Bronchial epithelial cell (primary cell): ENCODE measurements at regions not wholly inside any gene's neighbourhood (a gene's known extent, or its start where the extent isn't known, plus 50 kb on each side); places are given as distances from the start of the nearest gene placed in this dataset.
A peak's percentile ranks its signal among the peaks of the same experiment; 100 is the strongest.

Experiments
- DNase-seq: peaks from one replicate; pipeline ENCODE4 v3.0.0-alpha.2; 2010; ENCODE audit warnings: low read depth
- FAIRE-seq: peaks from 2 replicates; lab custom pipeline; 2011; peaks lifted over from hg19 to GRCh38; lab: Jason Lieb, UNC
- H3K27me3 ChIP-seq: 2 replicates; pipeline ENCODE4 v1.5.1; 2011; ENCODE audit warnings: low read length; ENCODE audit not compliant: control insufficient read depth, insufficient read depth
- H3K36me3 ChIP-seq: 2 replicates; pipeline ENCODE4 v1.5.1; 2011; ENCODE audit warnings: low read length; ENCODE audit not compliant: control insufficient read depth, insufficient read depth
- H3K4me3 ChIP-seq: 2 replicates; pipeline ENCODE4 v1.5.1; 2011; ENCODE audit warnings: mild to moderate bottlenecking, low read depth, low read length, control low read depth
- TF ChIP-seq, protein P1 (sequence below): IDR thresholded peaks from 2 replicates; pipeline ENCODE4 v1.5.1; 2011; ENCODE audit warnings: mild to moderate bottlenecking, moderate library complexity, low read length, control low read depth, inconsistent platforms; ENCODE audit not compliant: insufficient read depth, severe bottlenecking

DNA sequence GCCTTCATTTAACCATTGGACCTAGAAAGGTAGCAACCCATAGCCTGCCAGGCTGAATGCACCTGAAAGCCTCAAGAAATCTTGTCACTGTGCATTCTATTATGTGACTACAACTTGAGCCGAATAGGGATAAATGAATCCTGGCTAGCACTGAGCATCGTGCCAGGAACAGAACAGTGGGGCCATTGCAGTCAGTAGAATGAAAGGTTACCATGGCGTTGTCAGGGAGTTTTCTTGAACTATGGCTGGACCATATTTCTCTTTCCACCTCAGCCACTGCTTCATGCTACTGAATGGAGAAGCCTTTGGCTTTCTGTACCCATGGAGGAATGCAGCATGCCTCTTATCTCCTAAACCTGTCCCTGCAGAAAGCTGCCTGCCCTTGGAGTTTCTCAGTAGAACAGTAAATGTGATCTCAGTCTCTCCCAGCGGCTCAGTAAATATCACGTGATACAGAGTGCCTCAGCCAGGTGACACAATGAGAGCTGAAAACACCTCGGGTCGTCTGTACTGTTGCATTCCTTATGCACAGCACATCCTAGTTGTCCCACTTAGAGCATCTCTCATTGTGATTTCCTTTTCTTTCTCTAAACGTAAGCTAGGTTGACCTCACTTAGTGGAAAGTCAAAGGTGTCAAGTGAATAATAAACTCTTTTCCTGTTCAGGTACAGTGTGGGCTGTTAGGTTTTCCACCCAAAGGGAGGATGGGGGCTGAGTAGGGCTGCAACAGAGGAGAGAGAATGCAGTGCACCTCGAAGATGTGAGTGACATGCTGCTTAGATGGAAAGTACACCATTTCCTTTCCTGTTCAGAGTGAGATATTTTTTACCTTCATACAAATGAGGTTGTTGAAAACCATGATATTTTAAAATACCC is 115.3 kb downstream of the MACIR start:
- Histone ChIP-seq H3K4me3 (no peak overlapping the region), H3K36me3 (no peaks in the 10 kb centered on the region), H3K27me3 (no peaks in the 10 kb centered on the region)
- TF ChIP-seq, protein P1, sequence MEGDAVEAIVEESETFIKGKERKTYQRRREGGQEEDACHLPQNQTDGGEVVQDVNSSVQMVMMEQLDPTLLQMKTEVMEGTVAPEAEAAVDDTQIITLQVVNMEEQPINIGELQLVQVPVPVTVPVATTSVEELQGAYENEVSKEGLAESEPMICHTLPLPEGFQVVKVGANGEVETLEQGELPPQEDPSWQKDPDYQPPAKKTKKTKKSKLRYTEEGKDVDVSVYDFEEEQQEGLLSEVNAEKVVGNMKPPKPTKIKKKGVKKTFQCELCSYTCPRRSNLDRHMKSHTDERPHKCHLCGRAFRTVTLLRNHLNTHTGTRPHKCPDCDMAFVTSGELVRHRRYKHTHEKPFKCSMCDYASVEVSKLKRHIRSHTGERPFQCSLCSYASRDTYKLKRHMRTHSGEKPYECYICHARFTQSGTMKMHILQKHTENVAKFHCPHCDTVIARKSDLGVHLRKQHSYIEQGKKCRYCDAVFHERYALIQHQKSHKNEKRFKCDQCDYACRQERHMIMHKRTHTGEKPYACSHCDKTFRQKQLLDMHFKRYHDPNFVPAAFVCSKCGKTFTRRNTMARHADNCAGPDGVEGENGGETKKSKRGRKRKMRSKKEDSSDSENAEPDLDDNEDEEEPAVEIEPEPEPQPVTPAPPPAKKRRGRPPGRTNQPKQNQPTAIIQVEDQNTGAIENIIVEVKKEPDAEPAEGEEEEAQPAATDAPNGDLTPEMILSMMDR: no peak
- DNase-seq (peak; percentile 14), FAIRE-seq (peak; percentile 88)

DNA sequence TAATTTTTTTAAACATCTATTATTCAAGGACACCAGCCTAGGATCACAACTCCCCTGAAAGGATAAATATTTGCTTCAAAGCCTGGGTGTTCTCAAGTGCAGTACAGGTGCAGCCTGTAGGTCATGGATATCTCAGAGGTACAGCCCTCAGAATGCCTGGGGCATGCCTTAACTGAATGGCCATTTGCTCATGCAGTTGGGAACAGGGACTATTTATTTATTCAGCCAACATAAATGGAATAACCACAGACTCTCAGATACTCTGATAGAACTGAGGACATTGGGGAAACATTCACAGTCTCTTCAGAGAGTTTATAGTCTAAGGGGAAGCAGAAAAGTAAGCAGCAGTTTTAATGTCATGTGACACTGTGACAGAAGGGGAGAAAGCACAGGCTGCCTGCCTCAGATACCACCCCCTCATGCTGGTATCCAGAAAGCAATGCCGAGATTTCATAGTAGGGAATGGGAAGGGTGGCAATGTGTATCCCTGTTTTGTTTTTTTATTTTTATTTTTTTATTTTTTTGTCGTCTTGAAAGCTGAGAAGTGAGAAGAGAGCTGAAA is 112.6 kb downstream of the MACIR start:
- TF ChIP-seq, protein P1: no peak
- Histone ChIP-seq H3K27me3 (no peaks in the 10 kb centered on the region), H3K4me3 (no peak overlapping the region), H3K36me3 (no peaks in the 10 kb centered on the region)
- DNase-seq (no peak), FAIRE-seq (no peak)

DNA sequence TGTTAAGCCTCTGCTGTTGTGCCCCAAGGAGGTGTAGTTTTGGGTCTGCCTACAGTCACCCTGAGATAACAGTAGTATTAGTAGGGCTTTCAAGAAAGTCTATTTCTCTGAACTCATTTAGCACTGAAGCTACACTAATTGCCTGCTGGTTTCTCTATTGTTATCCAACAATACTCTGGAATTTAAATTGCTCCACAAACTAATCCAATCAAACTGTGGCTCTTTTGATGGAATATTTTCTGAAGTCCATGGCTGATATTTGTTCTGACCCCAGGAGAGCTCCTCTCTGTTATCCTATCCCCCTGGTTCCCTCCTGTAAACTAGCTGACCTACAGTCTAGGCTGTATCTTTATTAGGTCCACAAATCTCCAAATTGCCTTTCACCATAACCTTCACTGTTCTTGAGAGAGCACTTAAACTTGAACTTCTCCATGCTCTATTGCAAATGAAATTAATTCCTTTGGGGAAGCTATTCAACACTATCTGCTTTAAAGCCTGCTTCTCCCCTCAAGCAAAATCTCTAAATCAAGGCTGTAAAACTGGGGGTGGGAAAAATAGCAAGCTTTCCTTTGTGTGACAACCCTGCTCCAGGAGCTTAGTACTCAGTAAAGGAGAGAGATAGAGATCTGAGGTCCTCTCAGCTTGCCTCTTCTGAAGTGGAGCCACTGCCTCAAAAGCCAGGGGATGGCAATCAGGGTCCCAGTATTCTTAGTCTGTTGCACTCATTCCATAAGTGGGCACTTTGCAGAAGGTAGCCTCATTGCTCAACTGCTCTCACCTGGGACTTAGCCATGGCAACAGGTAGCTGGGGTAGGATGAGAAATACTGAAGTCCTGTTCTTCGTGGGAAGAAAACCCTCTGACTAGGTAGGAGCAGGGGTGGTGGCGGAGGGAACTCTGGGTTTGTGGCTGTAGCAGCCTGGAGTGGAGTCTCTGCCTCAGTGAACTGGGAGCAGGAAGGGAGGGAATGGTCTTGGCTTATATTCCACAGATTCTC is 110.9 kb downstream of the MACIR start:
- Histone ChIP-seq H3K36me3 (no peaks in the 10 kb centered on the region), H3K27me3 (no peaks in the 10 kb centered on the region), H3K4me3 (no peak overlapping the region)
- no peak for DNase-seq
- TF ChIP-seq, protein P1: no peak
- FAIRE-seq: no peak

DNA sequence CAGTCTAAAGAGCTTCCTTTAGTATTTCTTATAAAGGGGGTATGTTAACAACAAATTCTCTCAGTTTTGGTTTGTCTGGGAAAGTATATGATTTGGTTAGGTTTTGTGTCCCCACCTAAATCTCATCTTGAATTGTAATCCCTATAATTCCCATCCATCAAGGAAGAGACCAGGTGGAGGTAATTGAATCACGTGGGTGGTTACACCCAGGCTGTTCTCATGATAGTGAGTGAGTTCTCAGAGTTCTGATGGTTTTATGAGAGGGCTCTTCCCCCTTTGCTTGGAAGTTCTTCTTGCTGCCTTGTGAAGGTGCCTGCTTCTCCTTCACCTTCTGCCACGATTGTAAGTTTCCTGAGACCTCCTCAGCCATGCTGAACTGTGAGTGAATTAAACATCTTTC is 109.1 kb downstream of the MACIR start:
- TF ChIP-seq, protein P1: no peak
- no peaks in the 10 kb centered on the region for H3K27me3 ChIP-seq
- DNase-seq (no peak), FAIRE-seq (no peak)
- H3K4me3 ChIP-seq: no peak overlapping the region
- no peaks in the 10 kb centered on the region for H3K36me3 ChIP-seq

DNA sequence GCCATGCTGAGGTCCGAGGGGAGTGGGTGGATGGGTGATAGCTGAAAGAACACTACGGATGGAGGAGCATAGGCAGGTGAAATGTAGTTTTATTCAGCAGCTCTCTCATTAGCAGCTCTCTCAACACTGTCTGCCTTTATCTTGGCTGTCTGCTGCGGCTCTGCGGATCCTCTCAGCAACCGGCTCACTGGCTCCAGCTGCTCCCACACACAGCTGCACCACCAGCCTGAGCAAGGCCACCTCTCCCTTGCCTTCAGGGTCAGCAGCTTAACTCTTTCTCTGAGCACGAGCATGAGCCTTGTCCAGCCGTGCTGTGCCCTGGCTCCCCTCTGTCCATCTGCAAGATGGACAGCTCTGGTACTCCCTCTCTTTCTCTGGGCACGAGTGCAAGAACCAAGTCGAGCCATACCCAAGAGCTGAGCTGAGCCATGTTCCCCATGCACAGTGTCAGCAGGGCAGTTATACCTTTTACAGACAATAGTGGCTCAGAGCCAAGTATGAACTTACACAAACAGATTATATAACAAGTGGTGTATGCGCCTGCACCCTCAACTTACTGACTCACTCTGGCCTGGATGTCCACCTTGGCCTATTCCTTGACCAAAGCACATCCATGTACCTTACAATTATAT is 108.5 kb downstream of the MACIR start:
- FAIRE-seq: no peak
- TF ChIP-seq, protein P1: no peak

More for the DNA sequence above, 108.5 kb downstream of the MACIR start:
- Histone ChIP-seq H3K36me3 (no peaks in the 10 kb centered on the region), H3K27me3 (no peaks in the 10 kb centered on the region), H3K4me3 (no peak overlapping the region)
- DNase-seq: no peak
